Naive thymus-derived CD8-positive, alpha-beta T cell (primary cell): ENCODE measurements at regions not wholly inside any gene's neighbourhood (a gene's known extent, or its start where the extent isn't known, plus 50 kb on each side); places are given as distances from the start of the nearest gene placed in this dataset.
A peak's percentile ranks its signal among the peaks of the same experiment; 100 is the strongest.

Source experiments
- ATAC-seq, 2 donors: fragments of 150-1000 bp; cut with Tn5 transposase in 1 of 2; sonication (Bioruptor Pico), chemical (Tn5 transposase) in 1 of 2; 1 replicate in 1 of 2; 2 replicates in 1 of 2; pipeline ENCODE4 v1.10.0; 2021; ENCODE audit warnings: mild to moderate bottlenecking in 2 of 2, moderate library complexity in 2 of 2
- POLR2A ChIA-PET: fragments of 350-600 bp; sonication (Branson Sonifier 250); formaldehyde crosslinking; loops from one replicate; lab custom pipeline; 2021; ENCODE audit warnings: antibody characterized with exemption; lab: Charles Lee
- DNase-seq, 10 donors: peaks; one replicate each; pipeline versions ENCODE4 v3.0.0 to v3.0.0-alpha.2; 2020 to 2022
- H3K27ac Mint-ChIP-seq, 10 donors: one replicate each; pipeline ENCODE4 v1.8.0; 2020 to 2022; ENCODE audit warnings: mild to moderate bottlenecking in 10 of 10, mixed read lengths in 10 of 10, moderate library complexity in 4 of 10, inconsistent platforms in 1 of 10
- H3K27me3 Mint-ChIP-seq, 5 donors: one replicate each; pipeline ENCODE4 v1.8.0; 2021 to 2022; ENCODE audit warnings: mixed read lengths in 5 of 5
- H3K36me3 Mint-ChIP-seq, 3 donors: one replicate each; pipeline ENCODE4 v1.8.0; 2020 to 2022; ENCODE audit warnings: mixed read lengths in 3 of 3, mild to moderate bottlenecking in 2 of 3, inconsistent platforms in 1 of 3
- H3K4me1 Mint-ChIP-seq, 4 donors: one replicate each; pipeline ENCODE4 v1.8.0; 2021 to 2022; ENCODE audit warnings: mixed read lengths in 4 of 4
- H3K4me3 Mint-ChIP-seq, 10 donors: one replicate each; pipeline ENCODE4 v1.8.0; 2020 to 2022; ENCODE audit warnings: mild to moderate bottlenecking in 10 of 10, mixed read lengths in 10 of 10, moderate library complexity in 6 of 10, inconsistent platforms in 1 of 10
- H3K9me3 Mint-ChIP-seq, 9 donors: one replicate each; pipeline ENCODE4 v1.8.0; 2020 to 2022; ENCODE audit warnings: mixed read lengths in 9 of 9, mild to moderate bottlenecking in 3 of 9, inconsistent platforms in 1 of 9, moderate library complexity in 1 of 9

GRCh38 chr5:131064669-131065371, 100.2 kb downstream of the HINT1 start:
- peaks cover 23 to 47% (median 44%) of the 10 kb centered on the region in 4 donors for H3K4me1 Mint-ChIP-seq
- no peak for DNase-seq
- H3K4me3 Mint-ChIP-seq, result no peak overlapping the region
- POLR2A ChIA-PET, result no interaction called here
- peaks cover 11 to 25% (median 13%) of the 10 kb centered on the region in 9 donors for H3K9me3 Mint-ChIP-seq
- H3K36me3 Mint-ChIP-seq, result peaks cover 0 to 19% (median 16%) of the 10 kb centered on the region in 3 donors
- no peak for ATAC-seq
- no peaks in the 10 kb centered on the region for H3K27me3 Mint-ChIP-seq
- H3K27ac Mint-ChIP-seq, result peak overlapping the region in 8 of 10 donors; percentile 22 to 88 (median 64)

GRCh38 chr5:131042021-131042789, 122.9 kb downstream of the HINT1 start:
- ATAC-seq, result no peak

GRCh38 chr5:131023498-131023865, 141.6 kb downstream of the HINT1 start:
- Mint-ChIP-seq H3K36me3 (peaks cover 0 to 5% (median 4%) of the 10 kb centered on the region in 3 donors), H3K4me1 (peaks cover 0 to 6% (median 0%) of the 10 kb centered on the region in 4 donors), H3K27me3 (peaks cover 0 to 5% (median 2%) of the 10 kb centered on the region in 5 donors), H3K9me3 (peaks cover 0 to 9% (median 2%) of the 10 kb centered on the region in 9 donors), H3K27ac (peak overlapping the region in 1 of 10 donors; percentile 35), H3K4me3 (no peak overlapping the region)
- no peak for DNase-seq
- POLR2A ChIA-PET, result no interaction called here
- no peak for ATAC-seq

More at GRCh38 chr5:131042021-131042789, 122.9 kb downstream of the HINT1 start:
- Mint-ChIP-seq H3K4me1 (no peaks in the 10 kb centered on the region), H3K36me3 (peaks cover 0 to 12% (median 9%) of the 10 kb centered on the region in 3 donors), H3K9me3 (peaks cover 0 to 16% (median 8%) of the 10 kb centered on the region in 9 donors), H3K27ac (no peak overlapping the region), H3K4me3 (no peak overlapping the region), H3K27me3 (no peaks in the 10 kb centered on the region)
- no peak for DNase-seq
- POLR2A ChIA-PET, result no interaction called here

GRCh38 chr5:131022811-131023497, 142.1 kb downstream of the HINT1 start:
- Mint-ChIP-seq H3K36me3 (peaks cover 0 to 7% (median 6%) of the 10 kb centered on the region in 3 donors), H3K9me3 (peaks cover 0 to 14% (median 5%) of the 10 kb centered on the region in 9 donors), H3K4me3 (no peak overlapping the region), H3K4me1 (peaks cover 0 to 6% (median 0%) of the 10 kb centered on the region in 4 donors), H3K27ac (peak overlapping the region in 1 of 10 donors; percentile 1), H3K27me3 (peaks cover 0 to 5% (median 2%) of the 10 kb centered on the region in 5 donors)
- no peak for DNase-seq
- POLR2A ChIA-PET, result no interaction called here
- no peak for ATAC-seq

GRCh38 chr5:131021646-131022045, 143.4 kb downstream of the HINT1 start:
- ATAC-seq (no peak), DNase-seq (no peak)
- H3K27ac Mint-ChIP-seq, result no peak overlapping the region
- POLR2A ChIA-PET, result no interaction called here
- no peak overlapping the region for H3K4me3 Mint-ChIP-seq
- H3K9me3 Mint-ChIP-seq, result peaks cover 4 to 27% (median 12%) of the 10 kb centered on the region in 9 donors
- H3K4me1 Mint-ChIP-seq, result peaks cover 0 to 6% (median 3%) of the 10 kb centered on the region in 4 donors
- peaks cover 0 to 5% (median 2%) of the 10 kb centered on the region in 5 donors for H3K27me3 Mint-ChIP-seq
- peaks cover 0 to 19% (median 8%) of the 10 kb centered on the region in 3 donors for H3K36me3 Mint-ChIP-seq

GRCh38 chr5:131019601-131020315, 145.3 kb downstream of the HINT1 start:
- DNase-seq (no peak), ATAC-seq (no peak)
- H3K4me3 Mint-ChIP-seq, result no peak overlapping the region
- peaks cover 0 to 5% (median 2%) of the 10 kb centered on the region in 5 donors for H3K27me3 Mint-ChIP-seq
- no peak overlapping the region for H3K27ac Mint-ChIP-seq
- peaks cover 0 to 28% (median 11%) of the 10 kb centered on the region in 3 donors for H3K36me3 Mint-ChIP-seq
- peaks cover 7 to 42% (median 14%) of the 10 kb centered on the region in 9 donors for H3K9me3 Mint-ChIP-seq
- peaks cover 0 to 6% (median 3%) of the 10 kb centered on the region in 4 donors for H3K4me1 Mint-ChIP-seq
- POLR2A ChIA-PET, result no interaction called here

- Mint-ChIP-seq H3K36me3 (peaks cover 0 to 28% (median 11%) of the 10 kb centered on the region in 3 donors), H3K4me3 (no peak overlapping the region), H3K4me1 (peaks cover 0 to 6% (median 3%) of the 10 kb centered on the region in 4 donors), H3K27me3 (peaks cover 0 to 5% (median 2%) of the 10 kb centered on the region in 5 donors), H3K9me3 (peaks cover 7 to 42% (median 14%) of the 10 kb centered on the region in 9 donors), H3K27ac (no peak overlapping the region)
- POLR2A ChIA-PET, result no interaction called here
- no peak for DNase-seq
- no peak for ATAC-seq
Measured at GRCh38 chr5:131019111-131019510, 145.9 kb downstream of the HINT1 start.

GRCh38 chr5:131008329-131008728, 156.7 kb downstream of the HINT1 start:
- DNase-seq (peak in 1 of 10 donors; percentile 60), ATAC-seq (no peak)
- H3K27ac Mint-ChIP-seq, result no peak overlapping the region
- H3K27me3 Mint-ChIP-seq, result peaks cover 1 to 10% (median 4%) of the 10 kb centered on the region in 5 donors
- POLR2A ChIA-PET, result no interaction called here
- no peak overlapping the region for H3K4me3 Mint-ChIP-seq
- H3K9me3 Mint-ChIP-seq, result peaks cover 0 to 16% (median 2%) of the 10 kb centered on the region in 9 donors
- H3K4me1 Mint-ChIP-seq, result no peaks in the 10 kb centered on the region
- H3K36me3 Mint-ChIP-seq, result peaks cover 0 to 4% (median 0%) of the 10 kb centered on the region in 3 donors

- POLR2A ChIA-PET, result no interaction called here
- Mint-ChIP-seq H3K27ac (no peak overlapping the region), H3K4me3 (no peak overlapping the region), H3K27me3 (peaks cover 1 to 10% (median 4%) of the 10 kb centered on the region in 5 donors), H3K4me1 (no peaks in the 10 kb centered on the region), H3K9me3 (peaks cover 0 to 16% (median 2%) of the 10 kb centered on the region in 9 donors), H3K36me3 (peaks cover 0 to 6% (median 0%) of the 10 kb centered on the region in 3 donors)
- ATAC-seq, result no peak
- DNase-seq, result no peak
Measured at GRCh38 chr5:131005963-131006684, 158.9 kb downstream of the HINT1 start.

GRCh38 chr5:131001507-131001906, 163.5 kb downstream of the HINT1 start:
- H3K27ac Mint-ChIP-seq, result no peak overlapping the region
- no peaks in the 10 kb centered on the region for H3K4me1 Mint-ChIP-seq
- H3K27me3 Mint-ChIP-seq, result peaks cover 0 to 5% (median 2%) of the 10 kb centered on the region in 5 donors
- H3K4me3 Mint-ChIP-seq, result no peak overlapping the region
- POLR2A ChIA-PET, result no interaction called here
- peaks cover 0 to 2% (median 0%) of the 10 kb centered on the region in 3 donors for H3K36me3 Mint-ChIP-seq
- H3K9me3 Mint-ChIP-seq, result peaks cover 0 to 2% (median 0%) of the 10 kb centered on the region in 9 donors
- DNase-seq (no peak), ATAC-seq (no peak)

GRCh38 chr5:131000289-131000688, 164.8 kb downstream of the HINT1 start:
- Mint-ChIP-seq H3K9me3 (no peaks in the 10 kb centered on the region), H3K4me3 (no peak overlapping the region), H3K36me3 (peaks cover 0 to 2% (median 0%) of the 10 kb centered on the region in 3 donors), H3K4me1 (no peaks in the 10 kb centered on the region), H3K27ac (no peak overlapping the region), H3K27me3 (peaks cover 0 to 8% (median 2%) of the 10 kb centered on the region in 5 donors)
- POLR2A ChIA-PET, result no interaction called here
- DNase-seq (no peak), ATAC-seq (no peak)
